Esophagus squamous epithelium (tissue), 5 donors: ENCODE measurements at regions not wholly inside any gene's neighbourhood (a gene's known extent, or its start where the extent isn't known, plus 50 kb on each side); places are given as distances from the start of the nearest gene placed in this dataset.
A peak's percentile ranks its signal among the peaks of the same experiment; 100 is the strongest.

ENCODE experiments used
- DNase-seq: peaks from one replicate; lab custom pipeline; 2025; lab: John Stamatoyannopoulos, UW
- H3K27ac ChIP-seq, 4 donors: fragments of 200-600 bp; sonication (generic); one replicate each; pipeline ENCODE4 v1.5.1; 2016 to 2019; ENCODE audit warnings: mild to moderate bottlenecking in 1 of 4
- H3K27me3 ChIP-seq, 4 donors: fragments of 200-600 bp; sonication (generic); 1 replicate in 3 of 4; 2 replicates in 1 of 4; pipeline versions ENCODE4 v1.5.1 to v1.6.0; 2017 to 2021; ENCODE audit warnings: antibody characterized with exemption in 1 of 4
- H3K36me3 ChIP-seq, 3 donors: fragments of 200-600 bp; sonication (generic); one replicate each; pipeline ENCODE4 v1.5.1; 2016 to 2019
- H3K4me1 ChIP-seq, 3 donors: fragments of 200-600 bp; sonication (generic); one replicate each; pipeline ENCODE4 v1.5.1; 2017 to 2019
- H3K4me3 ChIP-seq, 4 donors: fragments of 200-600 bp; sonication (generic); 1 replicate in 3 of 4; 2 replicates in 1 of 4; pipeline ENCODE4 v1.5.1; 2016 to 2019; ENCODE audit warnings: mild to moderate bottlenecking in 2 of 4, moderate library complexity in 1 of 4
- H3K9me3 ChIP-seq, 3 donors: fragments of 200-600 bp; sonication (generic); one replicate each; pipeline ENCODE4 v1.5.1; 2016 to 2019
- POLR2A ChIP-seq, 4 donors: fragments of 450-650 bp; IDR thresholded peaks; one replicate each; pipeline ENCODE4 v1.6.1; 2017; ENCODE audit warnings: antibody characterized with exemption in 4 of 4, mild to moderate bottlenecking in 4 of 4, moderate library complexity in 3 of 4
- WGBS, 2 donors: methylation state at CpG; one replicate each; pipeline ENCODE4 v1.1.5; 2018; 5-methylcytosine and 5-hydroxymethylcytosine counted together
- intact Hi-C: fragments of 100-400 bp; cut with DNase I; formaldehyde crosslinking; loops from one replicate; pipeline ENCODE4 v1.15.0; 2022
- TF ChIP-seq, protein P1 (sequence below), 6 experiments: fragments of 450-650 bp in 4 of 6; fragments of 200-600 bp in 2 of 6; sonication (generic) in 2 of 6; IDR thresholded peaks; one replicate each; pipeline ENCODE4 v1.5.1; 2016 to 2019; ENCODE audit warnings: antibody characterized with exemption in 6 of 6, mild to moderate bottlenecking in 4 of 6, moderate library complexity in 4 of 6
- donor health status: DM: yes; HTN: yes; CAD: no.

DNA sequence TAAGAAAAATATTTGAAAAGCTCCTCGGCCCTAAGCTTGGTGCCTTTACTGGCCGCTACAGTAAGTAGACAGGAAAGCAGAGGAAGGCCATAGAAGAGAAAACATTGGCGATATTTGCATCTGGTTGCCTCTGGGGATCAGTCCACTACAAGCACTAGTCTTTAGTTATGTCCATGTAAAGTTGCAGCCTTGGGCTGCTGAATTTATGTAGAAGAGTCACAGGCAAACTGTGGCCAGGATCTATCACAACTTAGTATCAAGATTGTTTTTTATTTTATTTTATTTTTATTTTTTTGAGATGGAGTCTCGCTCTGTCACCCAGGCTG, 228.7 kb upstream of the CAMK1G start:
- 34 to 44% methylated on average over 4 of the region's 4 CpGs for WGBS, 2 donors
- no peaks in the 10 kb centered on the region for H3K36me3 ChIP-seq
- H3K27me3 ChIP-seq, result no peaks in the 10 kb centered on the region
- DNase-seq, result no peak
- peaks cover 6 to 51% (median 9%) of the 10 kb centered on the region in 3 donors for H3K4me1 ChIP-seq
- H3K9me3 ChIP-seq, result no peaks in the 10 kb centered on the region
- intact Hi-C loops, result no loop called here
- H3K4me3 ChIP-seq, result no peak overlapping the region
- no peak for TF ChIP-seq POLR2A (IDR thresholded peaks at IDR 0.05)
- TF ChIP-seq, protein P1, sequence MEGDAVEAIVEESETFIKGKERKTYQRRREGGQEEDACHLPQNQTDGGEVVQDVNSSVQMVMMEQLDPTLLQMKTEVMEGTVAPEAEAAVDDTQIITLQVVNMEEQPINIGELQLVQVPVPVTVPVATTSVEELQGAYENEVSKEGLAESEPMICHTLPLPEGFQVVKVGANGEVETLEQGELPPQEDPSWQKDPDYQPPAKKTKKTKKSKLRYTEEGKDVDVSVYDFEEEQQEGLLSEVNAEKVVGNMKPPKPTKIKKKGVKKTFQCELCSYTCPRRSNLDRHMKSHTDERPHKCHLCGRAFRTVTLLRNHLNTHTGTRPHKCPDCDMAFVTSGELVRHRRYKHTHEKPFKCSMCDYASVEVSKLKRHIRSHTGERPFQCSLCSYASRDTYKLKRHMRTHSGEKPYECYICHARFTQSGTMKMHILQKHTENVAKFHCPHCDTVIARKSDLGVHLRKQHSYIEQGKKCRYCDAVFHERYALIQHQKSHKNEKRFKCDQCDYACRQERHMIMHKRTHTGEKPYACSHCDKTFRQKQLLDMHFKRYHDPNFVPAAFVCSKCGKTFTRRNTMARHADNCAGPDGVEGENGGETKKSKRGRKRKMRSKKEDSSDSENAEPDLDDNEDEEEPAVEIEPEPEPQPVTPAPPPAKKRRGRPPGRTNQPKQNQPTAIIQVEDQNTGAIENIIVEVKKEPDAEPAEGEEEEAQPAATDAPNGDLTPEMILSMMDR (IDR thresholded peaks at IDR 0.05), result no peak
- H3K27ac ChIP-seq, result peak overlapping the region; percentile 59 to 83 (median 72)

DNA sequence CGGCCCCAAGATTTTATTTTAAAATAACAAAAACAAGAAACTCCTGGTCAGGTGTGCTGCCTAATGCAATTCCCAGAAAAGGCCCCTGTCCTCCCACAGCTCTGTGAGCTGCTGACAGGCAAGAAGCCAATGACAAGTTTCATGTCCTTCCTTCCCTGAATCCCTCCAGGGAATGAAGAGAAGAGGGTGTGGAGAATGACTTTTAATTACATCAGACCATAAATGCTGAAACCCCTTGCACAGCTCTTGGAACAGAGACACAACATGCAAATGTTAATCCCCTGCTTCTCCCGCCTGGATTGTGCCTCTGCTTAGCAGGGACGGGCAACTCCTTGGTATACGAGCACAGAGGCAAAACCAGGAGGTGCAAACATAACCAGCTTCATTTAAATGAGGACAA, 228.1 kb upstream of the CAMK1G start:
- Histone ChIP-seq H3K4me3 (no peak overlapping the region), H3K27ac (peak overlapping the region; percentile 64 to 83 (median 72)), H3K4me1 (peaks cover 9 to 57% (median 12%) of the 10 kb centered on the region in 3 donors), H3K9me3 (no peaks in the 10 kb centered on the region), H3K36me3 (no peaks in the 10 kb centered on the region), H3K27me3 (no peaks in the 10 kb centered on the region)
- DNase-seq, result no peak
- intact Hi-C loops, result no loop called here
- TF ChIP-seq POLR2A (IDR thresholded peaks at IDR 0.05), result peak in 1 of 4 donors; percentile 28
- TF ChIP-seq, protein P1 (IDR thresholded peaks at IDR 0.05), result no peak
- WGBS, 2 donors, result 52 to 56% methylated on average over 4 of the region's 4 CpGs

DNA sequence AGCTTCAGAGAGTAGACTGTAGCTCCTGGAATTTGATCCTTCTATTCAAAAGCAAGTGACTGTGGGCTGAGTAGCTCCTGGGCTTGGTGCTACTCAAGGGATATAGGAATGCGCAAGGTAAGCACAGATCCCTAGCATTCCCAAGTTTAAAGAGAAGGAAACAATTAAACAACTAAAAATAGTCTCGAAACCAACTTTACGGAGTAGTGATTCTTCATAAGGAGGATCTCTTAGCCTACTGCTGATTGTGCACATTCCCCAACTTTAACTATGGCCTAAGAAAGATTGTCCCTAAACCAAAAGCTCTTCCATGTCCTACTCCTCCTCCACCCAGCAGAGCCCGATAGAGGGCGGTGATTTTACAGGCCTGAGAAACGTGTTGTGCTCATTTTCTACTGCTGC, 226.5 kb upstream of the CAMK1G start:
- Histone ChIP-seq H3K9me3 (no peaks in the 10 kb centered on the region), H3K36me3 (no peaks in the 10 kb centered on the region), H3K4me3 (no peak overlapping the region), H3K4me1 (peaks cover 9 to 64% (median 12%) of the 10 kb centered on the region in 3 donors), H3K27me3 (no peaks in the 10 kb centered on the region), H3K27ac (peak overlapping the region; percentile 42 to 83 (median 72))
- DNase-seq, result no peak
- 34 to 71% methylated on average over 6 of the region's 6 CpGs for WGBS, 2 donors
- intact Hi-C loops, result no loop called here
- TF ChIP-seq, protein P1 (IDR thresholded peaks at IDR 0.05), result peak in 2 of 6 experiments; percentile 25 to 55
- no peak for TF ChIP-seq POLR2A (IDR thresholded peaks at IDR 0.05)

DNA sequence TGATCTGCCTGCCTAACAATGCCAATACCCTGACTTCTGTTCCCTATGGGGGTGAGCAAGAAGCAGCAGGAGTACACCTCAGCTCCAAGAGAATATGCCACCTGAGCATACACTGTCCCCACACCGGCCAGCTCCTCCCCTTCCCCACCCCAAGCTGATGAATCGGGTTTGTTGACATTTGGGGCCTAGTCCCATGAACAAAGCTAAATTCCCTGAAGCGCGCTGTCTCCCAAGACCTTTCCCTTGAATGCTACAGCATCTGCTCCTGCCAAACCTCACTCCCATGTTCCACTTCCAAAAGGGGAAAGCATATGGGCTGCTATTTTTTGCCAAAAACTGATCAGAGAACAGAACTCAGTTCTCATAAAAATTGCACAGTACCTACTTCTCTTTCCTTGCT, 220.4 kb upstream of the CAMK1G start:
- peaks cover 27 to 83% (median 33%) of the 10 kb centered on the region in 3 donors for H3K4me1 ChIP-seq
- H3K4me3 ChIP-seq, result no peak overlapping the region
- H3K27ac ChIP-seq, result peak overlapping the region; percentile 71 to 86 (median 79)
- DNase-seq, result no peak
- intact Hi-C loops, result no loop called here
- no peaks in the 10 kb centered on the region for H3K9me3 ChIP-seq
- WGBS, 2 donors, result 25 to 41% methylated on average over 4 of the region's 4 CpGs
- H3K27me3 ChIP-seq, result no peaks in the 10 kb centered on the region
- no peaks in the 10 kb centered on the region for H3K36me3 ChIP-seq
- TF ChIP-seq, protein P1 (IDR thresholded peaks at IDR 0.05), result no peak
- no peak for TF ChIP-seq POLR2A (IDR thresholded peaks at IDR 0.05)

DNA sequence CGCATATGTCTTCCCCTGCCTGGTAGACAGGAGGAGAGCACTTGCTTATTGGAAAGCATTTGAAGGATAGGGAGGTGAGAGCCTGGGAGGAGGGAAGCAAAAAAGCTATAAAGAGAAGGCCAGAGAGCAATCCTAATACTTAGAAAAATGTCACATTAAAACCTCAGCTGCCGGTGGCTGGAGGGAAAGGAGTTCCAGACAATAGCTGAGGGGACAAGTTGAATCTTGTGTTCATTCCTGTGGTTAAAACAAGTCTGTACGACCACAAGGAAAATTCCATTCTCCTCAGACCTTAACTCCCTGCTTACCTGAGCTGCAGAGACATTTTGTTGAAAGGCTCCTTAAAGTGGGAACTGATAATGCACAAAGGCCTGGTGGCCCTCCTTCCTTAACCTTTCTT, 218.8 kb upstream of the CAMK1G start:
- 37 to 42% methylated on average over 3 of the region's 3 CpGs for WGBS, 2 donors

More for the DNA sequence above, 218.8 kb upstream of the CAMK1G start:
- Histone ChIP-seq H3K36me3 (no peaks in the 10 kb centered on the region), H3K27ac (peak overlapping the region; percentile 37 to 86 (median 78)), H3K27me3 (no peaks in the 10 kb centered on the region), H3K4me3 (no peak overlapping the region), H3K4me1 (peaks cover 33 to 91% (median 40%) of the 10 kb centered on the region in 3 donors), H3K9me3 (no peaks in the 10 kb centered on the region)
- TF ChIP-seq POLR2A (IDR thresholded peaks at IDR 0.05), result no peak
- TF ChIP-seq, protein P1 (IDR thresholded peaks at IDR 0.05), result no peak
- intact Hi-C loops, result no loop called here
- DNase-seq, result no peak
